D341Med (cell line): ENCODE measurements at regions not wholly inside any gene's neighbourhood (a gene's known extent, or its start where the extent isn't known, plus 50 kb on each side); places are given as distances from the start of the nearest gene placed in this dataset.

Experiments used
- DNase-seq: peaks from one replicate; pipeline ENCODE4 v3.0.0; 2012; ENCODE audit warnings: low spot score

DNA sequence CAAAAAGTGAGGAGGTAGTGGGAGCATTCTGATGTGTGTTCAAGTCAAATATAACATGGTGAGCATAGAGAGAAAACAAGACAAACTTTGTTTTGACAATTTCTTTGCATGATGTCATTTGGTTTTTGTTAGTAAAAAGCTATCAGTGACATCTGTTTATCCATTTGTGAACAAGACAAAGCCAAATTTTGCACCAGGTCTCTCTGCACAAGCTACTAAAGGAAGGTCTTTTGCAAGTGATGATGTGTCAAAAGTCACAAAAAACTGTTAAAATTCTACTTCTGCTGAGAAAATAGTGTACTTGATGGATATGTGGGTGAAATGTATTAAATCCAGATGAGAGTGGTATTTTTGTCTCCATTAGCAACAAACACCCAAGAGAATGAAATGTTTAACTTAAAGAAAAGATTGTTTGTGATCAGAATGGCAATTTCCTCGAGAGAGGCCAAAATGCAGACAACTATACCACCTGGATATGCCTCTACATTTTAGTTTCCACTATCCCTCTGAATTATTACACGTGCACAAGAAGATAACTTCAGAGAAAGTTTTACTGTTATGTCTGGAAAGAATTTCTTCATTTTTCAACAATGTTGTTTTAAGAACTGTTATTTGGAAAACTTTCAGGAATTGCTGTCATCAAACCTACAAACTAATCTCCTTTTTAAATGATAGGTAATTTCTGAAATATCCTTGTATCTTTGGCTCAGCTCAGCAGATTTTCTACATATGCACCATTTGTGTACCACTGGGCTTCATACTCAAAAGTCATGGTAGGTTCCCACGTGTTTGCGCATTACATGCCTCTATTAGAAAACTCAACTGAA lies 807.4 kb upstream of the ADGRL2 start:
- no peak for DNase-seq

GRCh38 chr1:80989455-80989854 lies 811.3 kb upstream of the ADGRL2 start:
- no peak for DNase-seq

DNA sequence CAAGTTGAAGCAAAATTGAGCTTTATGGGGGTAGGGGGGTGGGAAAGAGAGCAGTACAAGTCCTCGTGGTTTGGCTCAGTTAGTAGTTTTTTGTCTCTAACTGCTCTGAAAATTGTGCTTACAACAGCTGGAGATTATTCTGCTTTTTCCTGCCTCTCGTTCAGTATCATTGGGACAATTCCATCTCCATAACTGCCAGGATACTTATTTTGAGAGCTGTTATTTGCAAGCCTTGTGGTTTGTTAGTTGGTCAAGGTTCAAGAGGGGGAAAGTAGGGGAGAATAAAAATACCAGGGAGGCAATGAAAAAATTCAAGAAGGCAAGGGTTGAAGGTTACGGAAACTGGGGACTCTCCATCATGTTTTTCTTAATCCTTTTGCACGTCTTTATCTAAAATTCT lies 811.8 kb upstream of the ADGRL2 start:
- no peak for DNase-seq

- DNase-seq = no peak
These were observed 812.9 kb upstream of the ADGRL2 start for GRCh38 chr1:80987824-80988223.

DNA sequence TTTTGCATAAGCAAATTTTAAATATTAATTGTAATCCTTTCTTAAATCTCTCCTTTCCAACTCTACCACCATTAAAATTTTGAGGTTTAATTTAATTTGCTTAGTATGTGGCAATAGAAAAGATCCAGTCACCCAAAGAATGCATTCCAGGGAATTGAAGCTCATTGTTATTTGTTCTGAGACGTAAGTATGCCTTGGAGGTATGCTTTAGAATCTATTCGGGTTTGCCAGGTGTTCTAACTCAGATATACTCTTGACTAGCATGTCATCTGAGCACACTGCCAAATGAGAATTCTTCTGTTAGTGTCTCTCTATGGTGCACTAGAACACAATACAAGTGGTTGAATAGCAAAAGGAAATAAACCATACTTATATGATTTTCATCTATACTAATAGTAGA lies 813.6 kb upstream of the ADGRL2 start:
- no peak for DNase-seq

- DNase-seq = no peak
These were observed 817.9 kb upstream of the ADGRL2 start for GRCh38 chr1:80982831-80983230.

- DNase-seq = no peak
These were observed 827.6 kb upstream of the ADGRL2 start for GRCh38 chr1:80973101-80973500.

DNA sequence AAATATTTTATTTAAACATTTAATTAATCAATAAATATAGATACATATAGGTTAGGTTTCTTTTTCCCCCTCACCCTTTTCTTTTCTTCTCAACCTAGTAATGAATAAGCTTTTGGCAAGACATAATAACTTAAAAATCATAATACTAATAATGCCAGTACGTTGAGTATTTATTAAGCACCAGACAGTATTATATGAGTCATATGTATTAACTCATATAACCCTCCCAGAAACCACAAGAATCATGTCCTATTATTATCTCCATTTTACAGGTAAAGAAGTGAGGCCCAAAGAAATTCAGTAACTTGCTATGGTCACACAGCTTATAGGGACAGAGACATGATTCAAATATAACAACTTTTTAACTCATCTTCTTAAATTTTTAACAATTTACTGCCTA lies 834.5 kb upstream of the ADGRL2 start:
- DNase-seq = no peak

- DNase-seq = no peak
These were observed 838.2 kb upstream of the ADGRL2 start for GRCh38 chr1:80962564-80962963.

GRCh38 chr1:80961464-80962190 lies 839.1 kb upstream of the ADGRL2 start:
- no peak for DNase-seq

DNA sequence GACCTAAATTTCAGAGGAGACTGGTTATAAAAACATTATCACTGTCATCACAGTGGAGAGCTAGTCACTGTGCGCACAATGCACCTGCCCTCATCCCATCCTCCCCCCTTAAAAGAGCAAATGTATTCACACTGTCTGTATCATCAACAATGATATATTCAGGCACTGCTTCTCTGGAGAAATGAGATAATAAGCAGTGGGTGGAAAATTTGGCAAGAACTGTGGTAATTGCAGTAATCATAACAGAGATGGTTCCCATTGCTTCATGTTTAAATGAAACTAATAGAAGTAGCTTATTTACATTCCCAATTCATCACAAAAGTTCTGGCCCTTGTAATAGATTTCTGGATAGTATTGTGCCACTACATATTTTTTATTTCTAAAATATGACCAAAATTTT lies 867.4 kb upstream of the ADGRL2 start:
- no peak for DNase-seq

GRCh38 chr1:80931178-80931577 lies 869.6 kb upstream of the ADGRL2 start:
- DNase-seq = no peak

- DNase-seq = no peak
These were observed 870.7 kb upstream of the ADGRL2 start for GRCh38 chr1:80929868-80930508.

DNA sequence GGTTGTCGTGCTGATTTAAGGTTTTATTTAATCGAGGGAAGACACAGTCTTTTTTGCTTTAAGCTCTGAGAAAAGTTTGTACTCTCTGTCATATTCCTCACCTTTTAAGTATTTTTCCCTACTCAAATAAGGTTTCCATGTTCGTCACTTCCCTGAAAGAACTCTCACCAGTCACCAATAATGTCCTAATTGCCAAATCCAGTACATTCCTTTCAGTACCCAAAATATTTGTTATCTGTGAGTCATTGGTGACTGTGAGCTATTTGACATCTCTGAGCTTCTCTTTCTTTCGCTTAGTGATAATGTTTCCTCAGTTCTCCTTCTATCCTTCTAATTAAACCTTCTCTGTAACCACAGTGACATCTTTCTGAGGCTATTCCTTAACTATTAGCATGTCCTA lies 874.2 kb upstream of the ADGRL2 start:
- DNase-seq = no peak

DNA sequence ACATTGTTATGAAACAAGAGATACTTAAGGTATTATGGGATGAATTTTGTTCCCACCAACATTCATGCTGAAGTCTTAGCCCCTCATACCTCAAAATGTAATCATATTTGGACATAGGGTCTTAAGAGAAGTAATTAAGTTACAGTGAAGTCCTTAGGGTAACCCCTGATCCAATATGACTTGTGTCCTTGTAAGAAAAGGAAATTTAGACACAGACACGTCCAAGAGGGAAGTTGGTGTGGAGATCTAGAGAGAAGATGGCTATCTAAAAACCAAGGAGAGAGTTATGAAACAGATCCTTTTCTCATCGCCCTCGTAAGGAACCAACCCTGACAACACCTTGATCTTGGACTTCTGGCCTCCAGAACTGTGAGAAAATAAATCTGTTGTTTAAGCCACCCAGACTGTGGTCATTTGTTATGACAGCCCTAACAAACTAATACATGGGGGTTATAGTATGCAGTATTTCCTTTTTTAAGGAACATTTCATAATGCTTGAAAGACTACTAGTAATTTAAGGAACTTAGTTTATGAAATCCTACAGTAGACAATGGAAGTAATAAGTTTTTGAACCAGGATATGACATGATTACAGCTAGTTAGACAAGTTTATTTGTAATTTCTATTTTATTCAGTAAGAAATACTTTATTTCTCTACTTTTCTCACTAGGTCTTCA lies 875.5 kb upstream of the ADGRL2 start:
- no peak for DNase-seq

DNA sequence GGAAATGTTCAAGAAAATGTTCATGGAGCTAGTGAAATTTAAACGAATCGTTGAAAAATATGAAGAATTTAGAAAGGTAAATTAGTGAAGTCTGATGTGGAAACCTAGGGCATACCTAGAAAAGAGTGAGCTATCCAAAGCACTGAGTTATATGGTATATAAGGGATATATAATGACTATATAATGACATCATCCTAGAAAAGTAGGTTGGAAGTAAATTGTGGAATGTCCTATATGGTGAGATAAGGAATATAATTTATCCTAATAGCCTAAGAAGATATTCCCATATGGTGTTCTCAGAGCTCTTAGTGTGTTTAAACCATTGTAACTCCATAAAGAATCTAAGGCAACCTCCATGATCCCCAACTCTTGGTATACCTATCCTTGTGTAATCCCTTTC lies 876.4 kb upstream of the ADGRL2 start:
- no peak for DNase-seq

- no peak for DNase-seq
These were observed 877.8 kb upstream of the ADGRL2 start for GRCh38 chr1:80922906-80923305.

- DNase-seq = no peak
These were observed 881.3 kb upstream of the ADGRL2 start for GRCh38 chr1:80919426-80919825.

- DNase-seq = no peak
These were observed 882.4 kb upstream of the ADGRL2 start for GRCh38 chr1:80918380-80918779.

DNA sequence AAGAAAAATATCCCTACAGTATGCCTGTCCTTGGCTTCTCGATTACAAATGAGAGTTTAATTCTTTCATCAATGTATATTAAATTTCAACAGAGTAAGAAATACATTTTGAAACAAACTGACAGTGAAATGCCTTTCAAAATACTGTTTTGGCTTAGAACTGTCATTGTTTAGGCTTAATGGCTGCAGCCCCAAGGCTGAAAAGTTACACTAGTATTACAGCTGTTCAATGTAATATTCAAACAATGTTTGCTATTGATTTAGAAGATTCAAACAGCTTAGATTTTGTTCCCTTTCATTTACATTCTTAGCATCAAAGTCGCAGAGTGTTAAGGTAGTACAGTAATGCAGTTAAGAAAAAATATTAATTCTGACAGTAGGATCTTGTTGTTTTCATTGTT lies 882.9 kb upstream of the ADGRL2 start:
- no peak for DNase-seq

DNA sequence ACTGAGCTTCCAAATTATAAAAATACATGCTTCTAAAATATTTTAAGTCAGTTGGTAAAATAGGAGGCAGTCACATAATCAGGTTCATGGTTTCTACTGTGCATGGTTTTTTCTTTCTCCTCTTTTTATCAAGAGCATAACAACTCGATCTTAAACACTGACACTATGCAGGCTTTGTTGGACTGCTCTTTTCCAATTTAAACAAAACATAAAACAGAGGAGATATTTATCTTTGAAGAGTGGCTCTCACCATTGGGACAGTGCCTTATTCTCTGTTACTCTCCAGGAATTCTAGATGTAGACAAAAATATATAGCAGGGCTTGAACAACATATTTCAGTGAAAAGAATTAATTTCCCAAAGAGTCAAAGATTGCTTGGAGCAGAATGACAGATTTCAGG lies 883.5 kb upstream of the ADGRL2 start:
- DNase-seq = no peak

DNA sequence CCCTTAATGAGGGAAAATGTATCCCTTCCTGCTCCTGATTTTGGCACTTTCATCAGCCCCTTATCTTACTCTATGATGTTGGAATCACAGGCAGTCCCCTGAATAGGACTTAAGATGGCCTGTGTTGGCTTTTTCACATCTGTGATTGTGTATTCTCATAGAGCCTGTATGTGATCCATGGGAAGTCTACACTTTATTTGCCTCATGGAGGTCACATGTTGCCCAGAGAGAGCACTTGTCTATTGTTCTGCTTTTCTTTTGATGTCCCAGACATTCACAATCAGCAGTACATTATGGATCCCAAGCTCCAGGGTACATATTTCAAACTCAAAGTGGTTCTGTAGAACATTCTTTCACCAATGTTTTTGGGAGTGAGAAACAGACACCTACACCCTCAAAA lies 885.2 kb upstream of the ADGRL2 start:
- DNase-seq = no peak

GRCh38 chr1:80910426-80910825 lies 890.3 kb upstream of the ADGRL2 start:
- no peak for DNase-seq
